Central memory CD8-positive, alpha-beta T cell (primary cell): ENCODE measurements at regions not wholly inside any gene's neighbourhood (a gene's known extent, or its start where the extent isn't known, plus 50 kb on each side); places are given as distances from the start of the nearest gene placed in this dataset.
"Not testable (repeated sequence)": the region's sequence is repeated elsewhere in the genome, so short reads cannot be mapped to it uniquely, and the experiment has no call there.

Experiments
- ATAC-seq: fragments of 150-1000 bp; cut with Tn5 transposase; replicated peaks from 2 replicates; pipeline ENCODE4 v1.10.0; 2022; ENCODE audit warnings: mild to moderate bottlenecking, moderate FRiP score, moderate number of reproducible peaks; ENCODE audit not compliant: poor library complexity, severe bottlenecking; ENCODE audit errors: extremely low read depth
- DNase-seq, 2 donors: peaks; one replicate each; pipeline ENCODE4 v3.0.0; 2021; ENCODE audit warnings: low spot score in 2 of 2
- H3K27ac Mint-ChIP-seq: one replicate; pipeline ENCODE4 v1.8.0; 2022; ENCODE audit warnings: low read depth, mild to moderate bottlenecking, moderate library complexity, mixed read lengths
- H3K27me3 Mint-ChIP-seq: one replicate; pipeline ENCODE4 v1.8.0; 2022; ENCODE audit warnings: mixed read lengths
- H3K36me3 Mint-ChIP-seq: one replicate; pipeline ENCODE4 v1.8.0; 2022; ENCODE audit warnings: mild to moderate bottlenecking, moderate library complexity, mixed read lengths; ENCODE audit not compliant: insufficient read depth
- H3K4me1 Mint-ChIP-seq: one replicate; pipeline ENCODE4 v1.8.0; 2022; ENCODE audit warnings: mixed read lengths
- H3K4me3 Mint-ChIP-seq: one replicate; pipeline ENCODE4 v1.8.0; 2022; ENCODE audit warnings: mild to moderate bottlenecking, moderate library complexity, mixed read lengths
- H3K9me3 Mint-ChIP-seq: one replicate; pipeline ENCODE4 v1.8.0; 2022; ENCODE audit warnings: mixed read lengths

- DNase-seq (no peak), ATAC-seq (no peak)
- Mint-ChIP-seq H3K36me3 (no peaks in the 10 kb centered on the region), H3K4me3 (no peak overlapping the region), H3K27ac (no peak overlapping the region), H3K4me1 (no peaks in the 10 kb centered on the region), H3K9me3 (peaks cover 20% of the 10 kb centered on the region), H3K27me3 (no peaks in the 10 kb centered on the region)
Measured at GRCh38 chr5:105872569-105873270, 1798.0 kb downstream of the EFNA5 start.

GRCh38 chr5:105868038-105868780 is 1802.5 kb downstream of the EFNA5 start:
- no peak for ATAC-seq
- peaks cover 24% of the 10 kb centered on the region for H3K9me3 Mint-ChIP-seq
- H3K4me1 Mint-ChIP-seq, result no peaks in the 10 kb centered on the region

GRCh38 chr5:105865834-105866233 is 1804.9 kb downstream of the EFNA5 start:
- no peaks in the 10 kb centered on the region for H3K4me1 Mint-ChIP-seq
- H3K36me3 Mint-ChIP-seq, result no peaks in the 10 kb centered on the region
- H3K27ac Mint-ChIP-seq, result no peak overlapping the region
- no peak overlapping the region for H3K4me3 Mint-ChIP-seq
- ATAC-seq (no peak), DNase-seq (no peak)
- H3K9me3 Mint-ChIP-seq, result peaks cover 18% of the 10 kb centered on the region
- H3K27me3 Mint-ChIP-seq, result no peaks in the 10 kb centered on the region

More at GRCh38 chr5:105868038-105868780, 1802.5 kb downstream of the EFNA5 start:
- Mint-ChIP-seq H3K36me3 (no peaks in the 10 kb centered on the region), H3K27me3 (no peaks in the 10 kb centered on the region), H3K27ac (no peak overlapping the region), H3K4me3 (no peak overlapping the region)
- no peak for DNase-seq

- H3K27ac Mint-ChIP-seq, ATAC-seq, H3K27me3 Mint-ChIP-seq, H3K4me1 Mint-ChIP-seq, DNase-seq, H3K36me3 Mint-ChIP-seq, H3K4me3 Mint-ChIP-seq: not testable (repeated sequence)
- peaks cover 23% of the 10 kb centered on the region for H3K9me3 Mint-ChIP-seq
Measured at GRCh38 chr5:105859350-105859749, 1811.4 kb downstream of the EFNA5 start.

- H3K9me3 Mint-ChIP-seq, result peaks cover 9% of the 10 kb centered on the region
- H3K4me1 Mint-ChIP-seq, result no peaks in the 10 kb centered on the region
- no peak overlapping the region for H3K27ac Mint-ChIP-seq
- ATAC-seq (no peak), DNase-seq (no peak)
- H3K36me3 Mint-ChIP-seq, result peaks cover 1% of the 10 kb centered on the region
- H3K27me3 Mint-ChIP-seq, result no peaks in the 10 kb centered on the region
- no peak overlapping the region for H3K4me3 Mint-ChIP-seq
Measured at GRCh38 chr5:105849701-105850100, 1821.0 kb downstream of the EFNA5 start.

GRCh38 chr5:105840800-105841199 is 1829.9 kb downstream of the EFNA5 start:
- no peak for DNase-seq
- Mint-ChIP-seq H3K27ac (no peak overlapping the region), H3K36me3 (peaks cover 1% of the 10 kb centered on the region), H3K4me3 (no peak overlapping the region), H3K9me3 (peaks cover 24% of the 10 kb centered on the region), H3K4me1 (no peaks in the 10 kb centered on the region), H3K27me3 (no peaks in the 10 kb centered on the region)
- no peak for ATAC-seq

- H3K27me3 Mint-ChIP-seq, result no peaks in the 10 kb centered on the region
- H3K36me3 Mint-ChIP-seq, result no peaks in the 10 kb centered on the region
- H3K9me3 Mint-ChIP-seq, result peaks cover 22% of the 10 kb centered on the region
- ATAC-seq, result no peak
- no peak overlapping the region for H3K4me3 Mint-ChIP-seq
- no peaks in the 10 kb centered on the region for H3K4me1 Mint-ChIP-seq
- H3K27ac Mint-ChIP-seq, result no peak overlapping the region
- DNase-seq, result no peak
Measured at GRCh38 chr5:105836887-105837286, 1833.8 kb downstream of the EFNA5 start.

- DNase-seq, result no peak
- H3K9me3 Mint-ChIP-seq, result peaks cover 22% of the 10 kb centered on the region
- H3K36me3 Mint-ChIP-seq, result no peaks in the 10 kb centered on the region
- no peaks in the 10 kb centered on the region for H3K4me1 Mint-ChIP-seq
- no peak for ATAC-seq
- H3K27ac Mint-ChIP-seq, result no peak overlapping the region
- no peak overlapping the region for H3K4me3 Mint-ChIP-seq
- no peaks in the 10 kb centered on the region for H3K27me3 Mint-ChIP-seq
Measured at GRCh38 chr5:105836268-105836667, 1834.5 kb downstream of the EFNA5 start.

- H3K27ac Mint-ChIP-seq, result no peak overlapping the region
- no peaks in the 10 kb centered on the region for H3K27me3 Mint-ChIP-seq
- no peak overlapping the region for H3K4me3 Mint-ChIP-seq
- no peaks in the 10 kb centered on the region for H3K9me3 Mint-ChIP-seq
- H3K36me3 Mint-ChIP-seq, result no peaks in the 10 kb centered on the region
- ATAC-seq (no peak), DNase-seq (no peak)
- H3K4me1 Mint-ChIP-seq, result no peaks in the 10 kb centered on the region
Measured at GRCh38 chr5:105828821-105829220, 1841.9 kb downstream of the EFNA5 start.

GRCh38 chr5:105821800-105822199 is 1848.9 kb downstream of the EFNA5 start:
- no peaks in the 10 kb centered on the region for H3K4me1 Mint-ChIP-seq
- ATAC-seq (no peak), DNase-seq (no peak)
- no peaks in the 10 kb centered on the region for H3K36me3 Mint-ChIP-seq
- no peaks in the 10 kb centered on the region for H3K27me3 Mint-ChIP-seq
- H3K27ac Mint-ChIP-seq, result no peak overlapping the region
- H3K4me3 Mint-ChIP-seq, result no peak overlapping the region
- peaks cover 7% of the 10 kb centered on the region for H3K9me3 Mint-ChIP-seq

GRCh38 chr5:105817914-105818313 is 1852.8 kb downstream of the EFNA5 start:
- H3K27ac Mint-ChIP-seq, result no peak overlapping the region
- peaks cover 12% of the 10 kb centered on the region for H3K9me3 Mint-ChIP-seq
- H3K4me1 Mint-ChIP-seq, result no peaks in the 10 kb centered on the region

GRCh38 chr5:105817416-105817815 is 1853.3 kb downstream of the EFNA5 start:
- H3K27me3 Mint-ChIP-seq, result no peaks in the 10 kb centered on the region
- peaks cover 12% of the 10 kb centered on the region for H3K9me3 Mint-ChIP-seq
- no peak for DNase-seq
- H3K4me3 Mint-ChIP-seq, result no peak overlapping the region
- H3K4me1 Mint-ChIP-seq, result no peaks in the 10 kb centered on the region
- H3K36me3 Mint-ChIP-seq, result no peaks in the 10 kb centered on the region
- no peak for ATAC-seq
- no peak overlapping the region for H3K27ac Mint-ChIP-seq

More at GRCh38 chr5:105817914-105818313, 1852.8 kb downstream of the EFNA5 start:
- Mint-ChIP-seq H3K36me3 (no peaks in the 10 kb centered on the region), H3K27me3 (no peaks in the 10 kb centered on the region), H3K4me3 (no peak overlapping the region)
- ATAC-seq, result no peak
- DNase-seq, result no peak

GRCh38 chr5:105816961-105817360 is 1853.8 kb downstream of the EFNA5 start:
- H3K36me3 Mint-ChIP-seq, result no peaks in the 10 kb centered on the region
- ATAC-seq, result no peak
- H3K9me3 Mint-ChIP-seq, result peaks cover 12% of the 10 kb centered on the region
- DNase-seq, result no peak
- no peak overlapping the region for H3K27ac Mint-ChIP-seq
- H3K4me1 Mint-ChIP-seq, result no peaks in the 10 kb centered on the region
- no peak overlapping the region for H3K4me3 Mint-ChIP-seq
- H3K27me3 Mint-ChIP-seq, result no peaks in the 10 kb centered on the region
